ENCODE measurements at regions not wholly inside any gene's neighbourhood (a gene's known extent, or its start where the extent isn't known, plus 50 kb on each side); places are given as distances from the start of the nearest gene placed in this dataset.
A peak's percentile ranks its signal among the peaks of the same experiment; 100 is the strongest.

GRCh38 chr2:66982766-66983165 is 414.4 kb upstream of the ETAA1 start:
- TF ChIP-seq REST (IDR thresholded peaks at IDR 0.05; ENCODE audit: low read depth), result no peak
- TF ChIP-seq EP300 (IDR thresholded peaks at IDR 0.05; ENCODE audit: borderline replicate concordance), result no peak
- TF ChIP-seq TEAD4 (IDR thresholded peaks at IDR 0.05), result no peak
- TF ChIP-seq RAD21 (IDR thresholded peaks at IDR 0.05; ENCODE audit: low read depth), result peak; percentile 41
- TF ChIP-seq TAF1 (IDR thresholded peaks at IDR 0.05; ENCODE audit: low read depth), result no peak
- no peak for TF ChIP-seq FOXM1 (IDR thresholded peaks at IDR 0.05; ENCODE audit: borderline replicate concordance, low read depth)
- no peak for TF ChIP-seq YY1 (IDR thresholded peaks at IDR 0.05; ENCODE audit: low read depth)
- TF ChIP-seq EGR1 (IDR thresholded peaks at IDR 0.05), result no peak
- no peak for TF ChIP-seq CEBPB (IDR thresholded peaks at IDR 0.05)
- TF ChIP-seq, protein P1, sequence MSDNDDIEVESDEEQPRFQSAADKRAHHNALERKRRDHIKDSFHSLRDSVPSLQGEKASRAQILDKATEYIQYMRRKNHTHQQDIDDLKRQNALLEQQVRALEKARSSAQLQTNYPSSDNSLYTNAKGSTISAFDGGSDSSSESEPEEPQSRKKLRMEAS (IDR thresholded peaks at IDR 0.05), result no peak

Measured in Ishikawa (cell line).